Stomach (tissue), 8 donors: ENCODE measurements at regions not wholly inside any gene's neighbourhood (a gene's known extent, or its start where the extent isn't known, plus 50 kb on each side); places are given as distances from the start of the nearest gene placed in this dataset.

Source experiments
- DNase-seq, 2 donors: peaks; one replicate each; pipeline versions ENCODE4 v3.0.0 to v3.0.0-alpha.2; 2013 to 2019
- H3K27ac ChIP-seq, 5 donors: fragments of 200-600 bp in 4 of 5; sonication (generic) in 4 of 5; one replicate each; pipeline ENCODE4 v1.5.1; 2013 to 2019; ENCODE audit warnings: mild to moderate bottlenecking in 1 of 5, moderate library complexity in 1 of 5
- H3K27me3 ChIP-seq, 3 donors: fragments of 200-600 bp; sonication (generic); one replicate each; pipeline ENCODE4 v1.5.1; 2017 to 2019; ENCODE audit warnings: mixed run types in 1 of 3
- H3K36me3 ChIP-seq, 4 donors: fragments of 200-600 bp; sonication (generic); 1 replicate in 3 of 4; 2 replicates in 1 of 4; pipeline ENCODE4 v1.5.1; 2016 to 2019
- H3K4me1 ChIP-seq, 4 donors: fragments of 200-600 bp; sonication (generic); one replicate each; pipeline ENCODE4 v1.5.1; 2016 to 2019
- H3K4me3 ChIP-seq, 4 donors: fragments of 200-600 bp; sonication (generic) in 3 of 4; one replicate each; pipeline ENCODE4 v1.5.1; 2016 to 2019; ENCODE audit warnings: mild to moderate bottlenecking in 1 of 4
- H3K9me3 ChIP-seq, 4 donors: fragments of 200-600 bp; sonication (generic); one replicate each; pipeline ENCODE4 v1.5.1; 2016 to 2019
- CTCF ChIP-seq, 7 experiments: fragments of 450-650 bp in 4 of 7; fragments of 200-600 bp in 3 of 7; sonication (generic) in 3 of 7; IDR thresholded peaks; one replicate each; pipeline ENCODE4 v1.5.1; 2016 to 2019; ENCODE audit warnings: antibody characterized with exemption in 7 of 7, control low read depth in 2 of 7, mild to moderate bottlenecking in 1 of 7
- EP300 ChIP-seq: sonication (generic); formaldehyde crosslinking; IDR thresholded peaks from one replicate; pipeline ENCODE4 v1.6.1; 2017; ENCODE audit warnings: antibody characterized with exemption
- POLR2A ChIP-seq, 4 donors: fragments of 450-650 bp; IDR thresholded peaks; one replicate each; pipeline ENCODE4 v1.6.1; 2016; ENCODE audit warnings: antibody characterized with exemption in 4 of 4, control low read depth in 2 of 4, mild to moderate bottlenecking in 1 of 4, moderate library complexity in 1 of 4
- POLR2AphosphoS5 ChIP-seq, 3 donors: sonication (generic); formaldehyde crosslinking; IDR thresholded peaks; one replicate each; pipeline ENCODE4 v1.6.1; 2016; ENCODE audit warnings: antibody characterized with exemption in 3 of 3
- WGBS, 5 donors: extraction: QIAGEN DNeasy Blood & Tissue Kit in 3 of 5; methylation state at CpG; one replicate each; pipeline versions ENCODE4 v1.1.5 to v1.1.7; 2013 to 2018; 5-methylcytosine and 5-hydroxymethylcytosine counted together
- intact Hi-C: fragments of 100-400 bp; cut with DNase I; formaldehyde crosslinking; loops from one replicate; pipeline ENCODE4 v1.15.1; 2023; ENCODE audit warnings: low total_unique reads
- donor health status: healthy with polysubstance abuse.
- donor health status: Bipolar disorder and iron deficiency.
- donor health status: healthy.

- Histone ChIP-seq H3K4me3 (no peak overlapping the region), H3K27me3 (no peaks in the 10 kb centered on the region), H3K36me3 (no peaks in the 10 kb centered on the region), H3K4me1 (no peaks in the 10 kb centered on the region), H3K9me3 (no peaks in the 10 kb centered on the region), H3K27ac (no peak overlapping the region)
- TF ChIP-seq EP300 (no peak), CTCF (IDR thresholded peaks at IDR 0.05) (no peak), POLR2A (IDR thresholded peaks at IDR 0.05) (no peak), POLR2AphosphoS5 (IDR thresholded peaks at IDR 0.05) (no peak)
- intact Hi-C loops: no loop called here
- 59 to 77% (median 68%) methylated on average over 2 of the region's 2 CpGs for WGBS, 5 donors
- DNase-seq: no peak
Measured at GRCh38 chr5:13574574-13574973, 369.9 kb downstream of the DNAH5 start.

- no peak for DNase-seq
- WGBS, 5 donors: 74 to 89% (median 86%) methylated on average over 4 of the region's 4 CpGs
- no peak overlapping the region for H3K4me3 ChIP-seq
- no peaks in the 10 kb centered on the region for H3K4me1 ChIP-seq
- no peaks in the 10 kb centered on the region for H3K36me3 ChIP-seq
- no peaks in the 10 kb centered on the region for H3K27me3 ChIP-seq
- no peaks in the 10 kb centered on the region for H3K9me3 ChIP-seq
- TF ChIP-seq POLR2AphosphoS5 (IDR thresholded peaks at IDR 0.05) (no peak), CTCF (IDR thresholded peaks at IDR 0.05) (no peak), EP300 (no peak), POLR2A (IDR thresholded peaks at IDR 0.05) (no peak)
- H3K27ac ChIP-seq: no peak overlapping the region
- intact Hi-C loops: no loop called here
Measured at GRCh38 chr5:13572163-13572562, 372.3 kb downstream of the DNAH5 start.

GRCh38 chr5:13569090-13569715 lies 375.3 kb downstream of the DNAH5 start:
- H3K36me3 ChIP-seq: no peaks in the 10 kb centered on the region
- no peaks in the 10 kb centered on the region for H3K4me1 ChIP-seq
- peaks cover 0 to 8% (median 0%) of the 10 kb centered on the region in 4 donors for H3K9me3 ChIP-seq
- H3K27ac ChIP-seq: no peak overlapping the region
- H3K27me3 ChIP-seq: no peaks in the 10 kb centered on the region
- intact Hi-C loops: no loop called here
- 88 to 96% (median 92%) methylated on average over 3 of the region's 3 CpGs for WGBS, 5 donors
- no peak for TF ChIP-seq CTCF (IDR thresholded peaks at IDR 0.05)
- no peak for TF ChIP-seq EP300
- no peak for TF ChIP-seq POLR2AphosphoS5 (IDR thresholded peaks at IDR 0.05)
- TF ChIP-seq POLR2A (IDR thresholded peaks at IDR 0.05): no peak
- no peak for DNase-seq
- no peak overlapping the region for H3K4me3 ChIP-seq

- TF ChIP-seq POLR2A (IDR thresholded peaks at IDR 0.05) (no peak), EP300 (no peak), CTCF (IDR thresholded peaks at IDR 0.05) (no peak), POLR2AphosphoS5 (IDR thresholded peaks at IDR 0.05) (no peak)
Measured at GRCh38 chr5:13567819-13568218, 376.7 kb downstream of the DNAH5 start.

More at GRCh38 chr5:13567819-13568218, 376.7 kb downstream of the DNAH5 start:
- Histone ChIP-seq H3K27ac (no peak overlapping the region), H3K9me3 (peaks cover 0 to 8% (median 0%) of the 10 kb centered on the region in 4 donors), H3K27me3 (no peaks in the 10 kb centered on the region), H3K4me3 (no peak overlapping the region), H3K4me1 (no peaks in the 10 kb centered on the region), H3K36me3 (no peaks in the 10 kb centered on the region)
- intact Hi-C loops: no loop called here
- DNase-seq: no peak
